Left forelimb (tissue), 1 donor: ENCODE measurements at regions not wholly inside any gene's neighbourhood (a gene's known extent, or its start where the extent isn't known, plus 50 kb on each side); places are given as distances from the start of the nearest gene placed in this dataset.

Experiments used
- DNase-seq: peaks from one replicate; pipeline ENCODE4 v3.0.0-alpha.2; 2018; ENCODE audit warnings: low spot score

DNA sequence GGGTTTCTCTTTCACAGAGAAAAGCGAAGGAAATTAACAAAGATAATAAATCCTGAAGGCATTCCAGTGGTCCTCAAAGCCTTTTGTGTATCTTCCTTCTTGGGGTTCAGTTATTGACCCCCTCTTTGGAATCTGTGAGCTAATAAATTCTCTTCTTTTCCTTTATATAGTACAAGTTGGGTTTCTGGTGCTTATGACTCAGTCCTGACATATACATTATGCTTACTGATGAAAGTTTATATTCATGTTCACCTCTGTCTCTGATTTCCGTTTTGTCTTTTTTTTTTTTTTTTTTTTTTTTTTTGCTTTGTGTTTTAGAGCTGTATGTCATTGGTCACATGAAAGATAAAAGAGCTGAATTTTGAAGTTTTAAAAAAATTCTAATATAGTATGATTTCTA is 230.7 kb upstream of the RBMS3 start:
- DNase-seq = no peak

DNA sequence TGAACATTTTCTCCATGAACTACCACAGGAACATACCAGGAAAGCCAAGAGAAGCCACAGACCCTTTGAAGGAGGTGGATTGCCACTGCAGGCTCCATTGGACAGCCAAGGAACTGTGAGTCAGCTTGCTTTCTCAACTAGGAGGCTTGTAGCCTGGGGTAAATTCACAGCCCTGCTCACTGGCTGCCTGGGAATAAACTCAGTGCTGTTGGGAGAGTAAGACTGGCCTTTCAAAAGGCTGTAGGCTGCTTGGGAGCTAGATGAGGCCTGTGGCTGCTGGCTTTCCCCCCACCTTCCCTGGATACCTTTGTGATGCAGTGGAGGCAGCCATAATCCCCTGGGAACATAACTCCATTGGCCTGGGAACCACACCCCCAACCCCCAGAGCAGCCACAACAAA is 223.5 kb upstream of the RBMS3 start:
- DNase-seq = no peak

DNA sequence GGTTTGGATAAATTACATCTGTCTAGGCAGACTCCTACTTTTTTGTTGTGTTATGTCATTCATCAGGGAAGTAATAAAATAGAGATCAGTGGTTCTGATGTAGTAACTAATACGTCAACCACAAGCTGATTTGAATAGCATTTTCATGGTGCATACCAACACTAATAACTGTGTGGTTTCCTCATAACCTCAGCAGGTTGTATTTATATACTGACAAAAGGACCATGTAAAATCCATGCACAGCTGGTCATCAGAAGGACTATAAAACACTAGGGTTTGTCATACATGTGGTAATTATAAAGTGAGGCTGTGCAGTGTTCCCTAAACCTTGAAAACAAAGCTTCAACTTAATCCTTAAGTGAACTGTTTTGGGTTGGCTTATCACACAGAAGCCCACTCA is 216.8 kb upstream of the RBMS3 start:
- no peak for DNase-seq

DNA sequence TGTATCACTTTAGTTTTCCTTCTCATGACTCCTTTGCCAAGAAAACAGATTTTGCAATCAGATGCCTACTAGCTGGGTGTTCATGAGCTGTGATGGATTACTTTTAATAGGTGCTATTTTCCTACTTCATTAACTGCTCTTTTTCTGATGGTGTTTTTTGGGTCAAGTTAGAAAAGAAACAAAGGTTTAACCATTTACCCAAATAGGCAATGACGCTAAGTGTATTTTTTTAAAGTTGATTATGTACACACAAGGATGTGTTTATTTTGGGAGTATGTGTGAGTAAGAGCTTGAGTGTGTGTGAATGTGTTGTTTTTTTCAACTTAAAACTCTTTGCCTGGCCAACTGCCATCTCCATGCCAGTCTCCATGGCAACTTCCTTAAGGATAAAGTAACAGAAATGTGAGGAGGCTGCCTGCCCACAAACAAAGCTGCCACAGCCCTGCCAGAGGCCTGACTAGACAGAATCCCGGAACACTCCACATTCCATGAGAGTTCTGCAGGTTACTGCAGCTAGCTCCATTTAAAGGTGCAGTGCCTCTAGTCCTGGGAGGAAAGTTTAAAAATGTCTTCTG is 215.6 kb upstream of the RBMS3 start:
- peak; percentile 72 for DNase-seq

DNA sequence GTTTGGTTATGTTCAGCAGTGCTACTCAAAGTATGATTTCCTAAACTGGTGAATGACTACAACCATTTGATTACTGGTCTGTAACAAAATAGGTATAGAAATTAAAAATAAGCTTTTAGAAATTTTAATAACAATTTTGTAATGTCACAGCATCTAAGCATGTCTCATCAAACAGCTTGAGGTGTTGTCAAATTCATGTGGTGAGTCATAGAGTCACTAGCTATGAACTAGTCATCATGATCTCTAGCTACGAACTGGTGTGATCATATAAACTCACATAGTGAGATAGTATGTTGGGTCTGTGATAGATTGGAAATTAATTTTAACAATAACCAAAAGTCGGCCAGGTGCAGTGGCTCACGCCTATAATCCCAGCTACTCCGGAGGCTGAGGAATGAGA is 213.9 kb upstream of the RBMS3 start:
- DNase-seq = no peak

DNA sequence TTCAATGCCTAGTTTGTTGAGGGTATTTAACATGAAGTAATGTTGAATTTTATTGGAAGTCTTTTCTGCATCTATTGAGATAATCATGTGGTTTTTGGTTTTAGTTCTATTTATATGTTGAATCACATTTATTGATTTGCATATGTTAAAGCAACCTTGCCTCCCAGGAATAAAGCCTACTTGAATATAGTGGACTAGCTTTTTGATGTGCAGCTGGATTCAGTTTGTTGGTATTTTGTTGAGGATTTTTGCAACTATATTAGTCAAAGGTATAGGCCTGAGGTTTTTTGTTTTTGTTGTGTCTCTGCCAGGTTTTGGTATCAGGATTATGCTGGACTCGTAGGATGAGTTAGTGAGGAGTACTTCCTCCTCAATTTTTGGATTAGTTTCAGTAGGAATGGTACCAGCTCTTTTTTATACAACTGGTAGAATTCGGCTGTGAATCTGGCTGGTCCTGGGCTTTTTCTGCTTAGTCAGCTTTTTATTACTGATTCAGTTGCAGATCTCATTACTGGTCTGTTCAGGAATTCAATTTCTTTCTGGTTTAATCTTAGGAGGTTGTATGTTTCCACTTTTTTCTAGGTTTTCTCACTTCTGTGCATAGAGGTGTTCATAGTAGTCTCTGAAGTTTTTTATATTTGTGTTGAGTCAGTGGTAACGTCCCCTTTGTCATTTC is 209.8 kb upstream of the RBMS3 start:
- DNase-seq = no peak

DNA sequence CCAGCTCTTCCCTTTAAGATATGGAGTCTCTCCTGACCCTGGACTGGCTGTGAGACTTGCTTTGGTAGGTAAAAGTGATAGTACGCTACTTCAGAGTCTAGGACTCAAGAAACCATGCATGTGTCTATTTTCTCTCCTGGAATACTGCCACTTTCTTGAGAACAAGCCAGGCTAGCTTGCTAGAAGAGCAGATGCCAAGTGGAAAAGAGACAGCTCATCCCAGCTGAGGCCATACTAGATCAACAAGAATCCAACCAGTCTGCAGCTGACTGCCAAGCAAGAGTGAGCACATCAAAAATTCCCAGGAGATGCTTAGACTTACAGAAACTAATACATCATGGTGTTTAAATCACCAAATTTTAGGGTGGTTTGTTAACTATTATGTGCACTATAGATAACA is 208.3 kb upstream of the RBMS3 start:
- no peak for DNase-seq

DNA sequence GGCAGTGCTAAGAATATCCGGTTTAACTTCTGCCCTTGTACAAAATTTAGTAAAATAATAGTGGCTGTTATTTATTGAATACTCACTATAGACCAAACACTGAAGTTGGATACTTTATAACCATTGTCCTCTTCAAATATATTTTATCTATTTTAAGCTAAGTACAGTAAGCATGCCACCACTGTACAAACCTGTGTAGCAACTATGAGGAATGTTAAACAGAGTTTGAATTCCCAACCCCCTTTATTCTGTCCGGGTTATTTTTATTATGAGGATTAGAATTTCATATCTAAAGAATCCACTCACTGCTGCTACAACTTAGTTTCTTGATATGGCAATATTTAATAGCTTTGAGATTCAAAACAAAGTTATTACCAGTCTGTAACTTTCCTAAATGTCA is 203.5 kb upstream of the RBMS3 start:
- no peak for DNase-seq

DNA sequence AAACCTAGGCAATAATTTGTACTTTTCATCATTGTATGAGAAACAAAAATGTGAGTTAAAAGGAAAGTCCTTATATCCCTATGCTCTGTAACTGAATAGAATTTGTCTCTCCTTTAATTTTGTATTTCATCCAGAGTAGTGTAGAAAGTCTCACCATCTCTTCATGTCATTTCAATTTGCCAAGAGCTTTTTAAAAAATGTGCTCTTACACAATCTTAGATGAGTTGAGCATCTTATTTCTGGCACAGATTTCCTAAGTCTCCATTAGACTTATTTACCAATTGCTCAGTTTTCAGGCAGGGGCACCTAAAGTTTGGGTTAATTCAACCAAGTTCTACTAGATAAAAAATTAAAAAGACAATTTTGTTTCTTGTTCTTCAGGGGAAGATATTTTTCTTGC is 201.5 kb upstream of the RBMS3 start:
- no peak for DNase-seq

DNA sequence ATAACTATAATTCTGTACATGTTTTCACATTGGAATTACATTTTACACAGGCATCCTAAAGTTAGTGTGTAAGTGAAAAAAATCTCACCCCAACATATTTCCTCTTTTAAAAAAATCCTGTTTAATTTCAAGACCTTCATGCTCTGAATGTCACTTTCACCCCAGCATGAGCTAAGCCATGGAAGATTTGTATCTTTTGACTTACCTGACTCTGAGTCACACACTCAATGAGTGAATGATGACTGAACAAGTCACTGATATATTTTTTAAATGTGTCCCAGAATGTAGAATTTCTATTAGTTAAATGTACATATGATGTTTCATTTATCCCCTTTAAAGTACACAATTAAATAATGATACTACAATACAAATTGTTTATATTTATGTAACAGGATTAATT is 199.9 kb upstream of the RBMS3 start:
- DNase-seq = no peak

DNA sequence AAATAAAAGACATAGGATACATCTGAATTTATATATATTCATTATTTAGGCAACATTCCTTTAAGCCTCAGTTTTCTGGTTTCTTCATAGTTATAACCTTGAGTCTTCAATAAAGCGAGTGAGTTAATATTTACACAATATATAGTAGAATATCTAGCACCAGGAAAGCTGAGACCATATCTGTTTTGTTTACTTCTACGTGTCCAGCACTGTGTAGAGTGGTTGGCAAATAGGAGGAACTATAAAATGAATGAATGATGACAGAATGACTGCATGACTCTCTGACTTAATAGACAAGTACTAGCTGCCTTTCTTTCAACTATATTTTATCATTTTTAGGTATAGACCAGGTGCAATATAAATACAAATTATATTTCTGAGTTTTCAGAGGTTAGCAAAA is 197.8 kb upstream of the RBMS3 start:
- no peak for DNase-seq

DNA sequence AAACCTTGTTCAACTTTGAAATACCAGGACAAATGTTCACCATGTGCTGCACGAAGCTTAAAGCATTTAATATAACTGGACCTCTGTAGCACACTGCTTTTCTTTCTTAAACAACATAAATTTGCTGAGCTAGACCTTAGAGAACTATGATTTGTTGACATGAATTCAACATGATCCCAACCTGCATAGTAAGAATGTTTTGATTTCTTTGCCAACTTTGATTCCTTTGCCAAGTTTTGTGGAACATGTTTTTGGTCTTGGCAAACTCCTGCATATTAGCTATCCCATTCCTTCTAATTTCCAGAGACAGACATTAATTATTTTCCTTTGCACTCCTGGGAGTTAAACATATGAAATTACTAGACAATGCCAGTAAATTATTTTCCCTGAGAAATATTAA is 197.2 kb upstream of the RBMS3 start:
- no peak for DNase-seq

DNA sequence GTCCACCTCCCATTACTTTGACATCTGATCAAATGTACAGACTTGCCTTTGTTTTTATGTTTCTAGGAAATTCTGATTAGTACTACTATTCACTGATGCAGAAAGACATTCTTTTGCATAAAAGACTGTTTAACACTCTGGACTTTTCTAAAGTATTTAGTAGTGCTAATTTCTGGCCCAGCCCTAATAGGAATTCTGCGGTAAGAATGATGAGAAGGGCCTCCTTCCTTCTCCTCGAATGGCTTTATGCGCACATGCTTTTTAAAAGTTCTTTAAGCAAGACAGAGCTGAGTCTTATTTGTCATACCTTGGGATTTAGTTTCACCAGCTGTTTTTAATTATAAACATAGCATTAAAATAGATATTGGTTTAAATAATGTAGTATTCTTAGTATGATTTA is 192.3 kb upstream of the RBMS3 start:
- no peak for DNase-seq

DNA sequence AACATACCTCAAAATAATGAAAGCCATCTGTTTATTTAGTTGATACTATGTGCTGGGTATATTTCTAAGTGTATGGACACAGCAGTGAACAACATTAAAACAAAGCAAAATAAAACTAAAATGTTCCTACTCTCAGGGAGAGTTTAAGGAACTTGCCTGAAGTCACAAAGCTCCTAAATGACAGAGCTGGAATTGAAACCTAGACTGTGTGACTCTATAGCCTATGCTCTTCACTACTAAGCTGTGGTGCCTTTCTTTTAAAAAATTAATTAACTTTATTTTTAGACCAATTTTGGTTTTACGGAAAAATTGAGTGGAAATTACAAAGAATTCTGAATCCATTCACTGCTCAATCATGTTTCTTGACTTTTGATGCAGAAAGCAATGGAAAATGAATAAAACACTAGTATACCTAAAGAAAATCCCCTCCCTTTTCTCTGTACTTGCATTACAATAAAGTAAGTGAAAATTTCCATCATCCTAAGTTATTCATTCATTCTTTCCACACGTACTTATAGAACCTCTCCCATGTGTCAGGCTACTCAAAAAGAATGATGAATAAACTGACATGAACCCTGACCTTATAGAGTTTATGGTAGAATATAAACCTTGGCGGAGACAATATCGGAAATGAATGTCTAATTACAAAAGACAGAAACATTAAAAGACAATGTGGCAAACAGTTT is 189.8 kb upstream of the RBMS3 start:
- DNase-seq = no peak

DNA sequence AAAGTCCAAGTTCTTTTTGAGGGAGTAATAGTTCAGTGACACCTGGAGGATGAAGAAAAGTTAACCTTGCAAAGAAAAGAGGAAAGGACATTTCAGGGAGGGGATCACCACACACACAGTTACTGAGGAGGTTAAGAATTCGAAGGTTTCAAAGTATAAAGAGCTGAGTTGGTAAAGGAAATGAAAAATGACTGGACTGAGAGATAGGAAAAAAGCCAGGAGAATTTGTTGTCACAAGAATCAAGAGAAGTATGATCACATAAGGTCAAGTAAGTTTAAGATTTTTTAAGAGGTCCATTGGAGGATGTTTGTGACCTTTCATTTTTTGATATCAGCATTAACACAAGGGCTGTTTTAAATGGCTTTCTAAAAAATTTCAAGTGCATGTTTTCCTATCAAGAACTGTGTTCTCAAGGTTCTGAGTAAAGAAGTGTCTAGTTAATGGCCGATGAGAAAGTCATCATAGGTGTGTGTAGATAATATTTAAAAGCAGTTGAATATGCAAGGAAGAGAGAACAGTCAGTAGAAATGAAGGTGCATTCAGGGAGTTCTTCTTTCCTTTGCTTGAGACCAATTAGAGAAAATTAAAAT is 189.2 kb upstream of the RBMS3 start:
- DNase-seq = no peak

DNA sequence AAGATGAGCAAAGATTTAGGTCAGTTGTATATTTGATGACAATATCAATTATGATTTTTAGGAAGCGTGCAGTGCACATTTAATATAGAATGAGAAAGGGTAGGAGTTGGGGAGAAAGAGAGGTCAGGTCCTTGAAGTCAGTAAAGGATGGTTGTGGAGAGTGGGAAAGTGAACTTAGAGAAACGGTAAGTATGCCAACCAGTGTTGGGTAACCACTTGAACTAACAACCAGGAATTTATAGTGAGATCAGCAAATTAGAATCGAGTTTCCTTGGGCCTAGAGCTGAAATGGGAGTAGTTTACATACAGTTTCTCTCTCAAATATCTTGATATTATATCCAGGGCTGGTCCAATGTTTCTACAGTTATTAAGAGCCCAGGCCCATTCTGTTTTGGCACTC is 188.5 kb upstream of the RBMS3 start:
- no peak for DNase-seq

DNA sequence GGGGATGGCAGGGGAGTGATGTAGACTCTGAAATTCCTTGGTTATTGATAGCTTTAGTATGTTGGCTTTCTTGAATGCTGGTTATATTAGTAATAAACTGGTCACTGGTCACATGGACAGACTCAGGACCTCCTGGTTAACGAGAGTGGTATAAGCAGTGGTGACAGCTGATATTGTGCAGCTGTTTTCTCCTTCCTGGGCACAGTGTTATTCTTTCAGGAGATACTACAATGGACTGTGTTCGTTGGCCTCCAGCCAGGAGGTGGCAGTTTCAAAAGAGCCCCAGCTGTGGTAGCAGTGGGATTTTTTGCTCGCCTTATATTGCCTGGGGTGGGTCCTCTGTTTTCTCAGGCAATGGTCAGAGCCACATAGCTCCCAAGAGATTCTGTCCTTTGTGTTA is 181.6 kb upstream of the RBMS3 start:
- no peak for DNase-seq

DNA sequence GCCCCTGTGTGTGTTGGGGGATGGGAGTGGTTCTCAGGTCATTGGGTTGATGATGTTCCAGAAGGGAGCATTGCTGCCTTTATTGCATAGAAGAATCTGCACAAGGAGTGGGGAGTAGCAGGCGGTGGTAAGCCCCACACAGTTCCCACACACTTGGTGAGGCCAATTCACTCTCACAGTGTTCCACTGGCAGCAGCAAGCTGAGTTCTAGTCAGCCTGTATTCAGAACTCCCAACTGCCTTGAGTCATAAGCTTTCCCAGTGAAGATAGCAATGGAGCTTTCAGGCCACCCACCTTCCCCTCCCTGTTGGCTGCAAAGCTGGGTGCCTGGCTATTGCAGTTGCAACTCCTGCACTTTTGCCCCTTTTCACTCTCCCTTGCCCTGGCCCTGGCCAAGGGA is 181.1 kb upstream of the RBMS3 start:
- no peak for DNase-seq

DNA sequence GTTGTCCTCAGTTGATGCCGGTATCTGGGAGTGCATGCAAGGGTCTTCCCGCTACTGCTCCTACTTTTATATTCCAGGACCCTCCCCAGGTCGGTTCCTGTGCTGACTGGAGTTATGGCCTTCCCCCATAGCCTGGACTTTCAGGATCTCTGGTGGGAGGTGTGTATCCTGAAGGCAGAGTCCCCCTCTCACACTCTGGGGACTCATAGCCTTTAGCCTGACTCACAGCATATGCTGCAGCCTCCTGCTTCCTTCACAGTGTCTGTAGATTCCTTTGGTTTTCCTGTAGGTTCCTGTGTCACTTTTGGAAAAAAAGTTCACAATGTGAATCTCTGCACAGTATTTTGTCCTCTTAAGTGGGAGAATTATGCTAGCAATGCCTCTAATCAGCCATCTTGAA is 180.6 kb upstream of the RBMS3 start:
- no peak for DNase-seq

DNA sequence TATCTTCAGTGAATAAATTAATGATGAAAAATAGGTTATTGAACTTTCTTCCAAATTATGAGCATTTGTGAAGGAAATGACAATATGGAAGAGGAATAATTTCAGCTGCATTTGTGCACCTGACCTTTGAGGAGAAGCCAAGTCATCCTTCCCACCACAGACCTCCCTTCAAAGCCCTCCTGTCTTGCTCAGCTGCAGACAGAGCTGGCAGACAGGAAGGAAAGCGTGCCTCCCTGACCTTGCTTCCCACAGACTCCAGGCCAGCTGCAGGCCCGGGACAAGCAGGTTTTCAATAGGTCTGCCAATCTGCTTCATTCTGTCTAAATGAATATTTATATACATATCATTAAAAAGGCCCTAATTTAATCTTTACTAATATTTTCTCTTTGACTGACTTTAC is 152.9 kb upstream of the RBMS3 start:
- DNase-seq = no peak

DNA sequence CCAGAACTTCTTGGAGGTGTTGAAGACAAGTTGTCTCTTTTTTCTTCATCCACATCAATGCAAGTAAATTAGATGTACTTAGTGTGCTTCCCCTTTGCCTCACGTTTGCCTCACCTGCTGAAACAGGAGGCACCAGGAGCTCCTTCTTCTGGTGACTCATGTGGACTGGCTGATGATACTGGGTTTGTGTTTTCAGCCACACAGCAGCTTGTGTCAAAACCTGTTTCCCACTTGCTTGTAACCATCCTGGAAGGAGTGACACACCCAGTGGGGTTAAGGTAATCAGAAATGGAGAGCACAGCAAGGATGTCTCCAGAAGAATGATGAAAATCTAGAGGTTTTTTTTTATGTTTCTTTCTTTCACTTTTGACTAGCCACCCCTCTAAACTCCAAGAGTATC is 143.3 kb upstream of the RBMS3 start:
- DNase-seq = no peak

DNA sequence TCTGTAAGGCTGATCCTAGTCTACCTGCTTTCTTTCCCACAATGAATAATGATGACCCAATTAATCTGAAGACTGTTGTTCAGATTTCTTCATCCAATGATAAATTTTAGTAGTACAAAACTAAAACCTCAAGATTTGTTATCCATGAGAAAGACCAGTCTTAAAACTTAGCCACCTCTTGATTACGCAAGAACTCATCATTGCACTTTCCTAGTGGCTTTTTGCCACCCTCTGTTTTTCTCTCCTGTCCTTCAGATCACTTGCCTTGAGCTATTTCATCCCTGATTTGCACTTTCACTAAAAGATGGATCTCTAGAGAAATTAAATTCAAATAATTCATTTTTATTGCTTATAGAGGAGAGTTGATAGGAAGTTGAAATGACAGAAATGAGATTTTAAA is 142.7 kb upstream of the RBMS3 start:
- no peak for DNase-seq

DNA sequence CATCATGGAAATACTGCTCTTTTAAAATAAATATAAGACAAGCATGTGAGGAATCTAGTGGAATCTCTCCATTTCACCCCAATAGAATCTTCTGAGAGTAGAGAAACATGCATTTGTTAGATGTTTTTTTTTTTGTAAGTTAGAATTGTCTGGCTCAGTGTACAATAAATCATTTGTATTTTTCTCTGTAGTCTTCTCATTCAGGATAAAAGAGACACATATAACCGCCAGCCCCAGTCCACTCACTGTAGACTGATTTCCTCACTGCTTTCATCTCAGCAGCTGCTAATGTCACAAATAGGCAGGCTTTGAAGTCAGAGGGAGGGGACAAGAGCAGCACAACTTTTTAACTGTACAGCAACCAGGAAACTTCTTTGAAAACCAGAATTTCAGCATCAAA is 140.2 kb upstream of the RBMS3 start:
- DNase-seq = no peak
